ENCODE measurements at regions not wholly inside any gene's neighbourhood (a gene's known extent, or its start where the extent isn't known, plus 50 kb on each side); places are given as distances from the start of the nearest gene placed in this dataset.

DNA sequence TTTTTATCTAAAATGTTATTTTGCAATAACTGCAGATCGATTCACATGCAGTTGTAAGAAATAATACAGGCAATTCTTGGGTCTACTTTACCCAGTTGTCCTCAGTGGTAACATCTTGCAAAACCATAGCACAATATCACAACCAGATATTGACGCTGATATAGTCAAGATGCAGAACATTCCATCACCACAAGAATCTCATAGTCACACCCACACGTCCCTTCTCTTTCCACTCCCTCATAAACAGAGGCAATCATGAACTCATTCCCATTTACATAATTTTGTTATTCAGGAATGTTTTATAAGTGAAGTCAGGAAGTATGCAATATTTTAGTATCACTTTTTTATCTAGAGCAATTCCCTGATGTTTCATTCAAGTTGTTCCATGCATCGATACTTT is 797.5 kb upstream of the RAB6C start:
- DNase-seq (no peak), ATAC-seq (no peak)
- Histone ChIP-seq H3K9me3 (no peaks in the 10 kb centered on the region), H3K27me3 (no peaks in the 10 kb centered on the region), H3K36me3 (no peaks in the 10 kb centered on the region), H3K27ac (no peak overlapping the region), H3K4me3 (no peak overlapping the region), H3K4me1 (no peaks in the 10 kb centered on the region)
- TF ChIP-seq, protein P1, sequence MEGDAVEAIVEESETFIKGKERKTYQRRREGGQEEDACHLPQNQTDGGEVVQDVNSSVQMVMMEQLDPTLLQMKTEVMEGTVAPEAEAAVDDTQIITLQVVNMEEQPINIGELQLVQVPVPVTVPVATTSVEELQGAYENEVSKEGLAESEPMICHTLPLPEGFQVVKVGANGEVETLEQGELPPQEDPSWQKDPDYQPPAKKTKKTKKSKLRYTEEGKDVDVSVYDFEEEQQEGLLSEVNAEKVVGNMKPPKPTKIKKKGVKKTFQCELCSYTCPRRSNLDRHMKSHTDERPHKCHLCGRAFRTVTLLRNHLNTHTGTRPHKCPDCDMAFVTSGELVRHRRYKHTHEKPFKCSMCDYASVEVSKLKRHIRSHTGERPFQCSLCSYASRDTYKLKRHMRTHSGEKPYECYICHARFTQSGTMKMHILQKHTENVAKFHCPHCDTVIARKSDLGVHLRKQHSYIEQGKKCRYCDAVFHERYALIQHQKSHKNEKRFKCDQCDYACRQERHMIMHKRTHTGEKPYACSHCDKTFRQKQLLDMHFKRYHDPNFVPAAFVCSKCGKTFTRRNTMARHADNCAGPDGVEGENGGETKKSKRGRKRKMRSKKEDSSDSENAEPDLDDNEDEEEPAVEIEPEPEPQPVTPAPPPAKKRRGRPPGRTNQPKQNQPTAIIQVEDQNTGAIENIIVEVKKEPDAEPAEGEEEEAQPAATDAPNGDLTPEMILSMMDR (IDR thresholded peaks at IDR 0.05) = no peak
- intact Hi-C loops (cut with DNase I) = no loop called here

DNA sequence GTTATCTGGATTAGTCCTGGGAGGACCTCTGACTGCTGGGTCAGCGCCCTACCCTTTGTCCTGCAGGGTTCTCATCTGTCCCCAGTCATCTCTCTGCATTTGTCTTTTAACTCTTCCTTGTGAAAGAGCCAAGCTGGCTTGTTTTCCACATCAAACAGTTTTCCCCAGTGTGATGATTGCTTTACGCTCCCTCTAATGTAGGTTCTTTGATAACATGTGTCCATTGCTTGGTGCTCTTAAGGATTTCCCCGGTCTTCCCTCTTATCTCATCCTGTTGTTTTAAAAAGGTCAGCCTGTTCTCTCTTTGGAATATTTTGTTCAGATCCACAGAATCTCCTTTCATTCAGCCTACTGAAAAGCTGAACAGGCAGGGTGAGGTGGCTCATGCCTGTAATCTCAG is 792.1 kb upstream of the RAB6C start:
- Histone ChIP-seq H3K4me1 (no peaks in the 10 kb centered on the region), H3K27me3 (no peaks in the 10 kb centered on the region), H3K36me3 (no peaks in the 10 kb centered on the region), H3K27ac (no peak overlapping the region), H3K9me3 (no peaks in the 10 kb centered on the region), H3K4me3 (no peak overlapping the region)
- intact Hi-C loops (cut with DNase I) = no loop called here
- TF ChIP-seq, protein P1 (IDR thresholded peaks at IDR 0.05) = no peak
- no peak for DNase-seq
- ATAC-seq = no peak

GRCh38 chr2:129188451-129188850 is 791.0 kb upstream of the RAB6C start:
- Histone ChIP-seq H3K9me3 (no peaks in the 10 kb centered on the region), H3K4me3 (no peak overlapping the region), H3K27ac (no peak overlapping the region), H3K4me1 (no peaks in the 10 kb centered on the region), H3K27me3 (no peaks in the 10 kb centered on the region), H3K36me3 (no peaks in the 10 kb centered on the region)
- intact Hi-C loops (cut with DNase I) = no loop called here
- TF ChIP-seq, protein P1 (IDR thresholded peaks at IDR 0.05) = no peak
- ATAC-seq = no peak
- DNase-seq = no peak

GRCh38 chr2:129189617-129190319 is 789.7 kb upstream of the RAB6C start:
- intact Hi-C loops (cut with DNase I) = no loop called here
- Histone ChIP-seq H3K27ac (no peak overlapping the region), H3K27me3 (no peaks in the 10 kb centered on the region), H3K4me3 (no peak overlapping the region), H3K36me3 (no peaks in the 10 kb centered on the region), H3K9me3 (no peaks in the 10 kb centered on the region), H3K4me1 (no peaks in the 10 kb centered on the region)
- TF ChIP-seq, protein P1 (IDR thresholded peaks at IDR 0.05) = no peak
- ATAC-seq (no peak), DNase-seq (no peak)

DNA sequence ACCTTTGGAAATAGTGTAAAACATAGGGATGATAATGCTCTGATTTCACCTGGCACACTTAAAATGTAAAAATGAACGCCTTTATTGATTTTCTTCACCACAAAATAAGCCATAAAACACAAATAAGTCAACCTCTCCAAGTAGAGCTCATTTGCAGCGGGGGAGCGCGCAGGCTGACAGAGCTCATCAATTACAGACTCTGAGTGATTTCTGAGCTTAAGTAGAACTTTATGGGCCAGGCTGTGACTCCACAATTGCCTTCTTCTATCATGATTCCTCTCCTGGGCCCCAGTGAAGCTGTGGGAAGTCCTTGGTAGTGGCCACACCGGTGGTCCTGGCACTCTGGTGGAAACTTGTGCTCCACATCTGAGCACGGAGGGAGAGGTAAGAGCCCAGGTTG is 789.0 kb upstream of the RAB6C start:
- Histone ChIP-seq H3K36me3 (no peaks in the 10 kb centered on the region), H3K4me1 (no peaks in the 10 kb centered on the region), H3K4me3 (no peak overlapping the region), H3K27me3 (no peaks in the 10 kb centered on the region), H3K9me3 (no peaks in the 10 kb centered on the region), H3K27ac (no peak overlapping the region)
- ATAC-seq = no peak
- no peak for DNase-seq
- intact Hi-C loops (cut with DNase I) = no loop called here
- TF ChIP-seq, protein P1 (IDR thresholded peaks at IDR 0.05) = no peak
